ENCODE measurements at regions not wholly inside any gene's neighbourhood (a gene's known extent, or its start where the extent isn't known, plus 50 kb on each side); places are given as distances from the start of the nearest gene placed in this dataset.

DNA sequence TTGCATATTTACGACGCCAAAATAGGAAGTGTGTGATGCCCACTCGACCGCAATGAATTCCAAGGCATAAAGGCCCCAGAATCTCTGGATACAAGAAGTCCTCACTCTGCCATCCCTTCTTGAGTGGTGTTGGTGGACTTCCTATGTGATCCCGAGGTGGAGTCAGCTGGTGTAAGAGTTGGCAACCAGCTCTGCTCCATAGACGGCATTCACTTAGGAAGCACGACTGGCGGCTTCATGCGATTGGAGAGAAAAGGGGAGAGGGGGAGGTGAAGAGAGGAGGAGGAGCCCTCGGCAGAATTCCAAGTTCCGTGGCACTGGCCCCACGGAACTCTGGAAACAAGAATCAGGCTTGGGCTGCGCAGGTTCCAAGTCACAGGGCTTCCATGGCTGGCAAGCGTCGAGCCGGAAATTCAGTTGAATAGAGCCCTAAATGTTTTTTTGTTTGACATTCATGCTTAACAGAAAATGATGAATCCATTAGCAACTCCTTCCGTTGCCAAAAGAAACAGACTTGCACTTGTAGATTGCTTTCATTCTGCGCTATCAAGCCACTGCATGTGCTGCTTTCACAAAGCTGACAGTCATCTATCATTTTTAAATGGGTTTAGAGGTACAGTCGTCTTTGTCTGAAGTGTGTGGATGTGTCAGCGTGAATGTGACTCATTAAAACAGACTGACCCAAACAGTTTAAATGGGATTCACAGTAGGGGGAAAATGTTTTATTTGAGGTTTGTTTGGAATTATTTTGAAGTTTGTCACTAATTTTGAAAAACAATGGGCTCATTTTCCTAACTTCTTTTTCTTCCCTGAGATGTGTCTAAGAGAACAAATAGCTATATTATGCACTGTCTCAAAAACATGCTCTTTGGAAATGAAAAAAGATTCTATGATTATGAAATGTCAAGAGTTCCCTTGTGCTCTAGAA lies 428.3 kb upstream of the ATP11B start:
- DNase-seq (no peak), ATAC-seq (ENCODE audit: insufficient read depth, low FRiP score) (no peak)
- H3K9ac ChIP-seq (ENCODE audit: insufficient read depth in 1 of 2, low read length in 2 of 2), result no peak overlapping the region
- H3K27me3 ChIP-seq (ENCODE audit: control insufficient read depth in 3 of 3, insufficient read depth in 3 of 3, low read length in 2 of 3), result no peaks in the 10 kb centered on the region
- H3K27ac ChIP-seq (ENCODE audit: low read depth in 1 of 2, low read length in 1 of 2), result no peak overlapping the region
- TF ChIP-seq, protein P1, sequence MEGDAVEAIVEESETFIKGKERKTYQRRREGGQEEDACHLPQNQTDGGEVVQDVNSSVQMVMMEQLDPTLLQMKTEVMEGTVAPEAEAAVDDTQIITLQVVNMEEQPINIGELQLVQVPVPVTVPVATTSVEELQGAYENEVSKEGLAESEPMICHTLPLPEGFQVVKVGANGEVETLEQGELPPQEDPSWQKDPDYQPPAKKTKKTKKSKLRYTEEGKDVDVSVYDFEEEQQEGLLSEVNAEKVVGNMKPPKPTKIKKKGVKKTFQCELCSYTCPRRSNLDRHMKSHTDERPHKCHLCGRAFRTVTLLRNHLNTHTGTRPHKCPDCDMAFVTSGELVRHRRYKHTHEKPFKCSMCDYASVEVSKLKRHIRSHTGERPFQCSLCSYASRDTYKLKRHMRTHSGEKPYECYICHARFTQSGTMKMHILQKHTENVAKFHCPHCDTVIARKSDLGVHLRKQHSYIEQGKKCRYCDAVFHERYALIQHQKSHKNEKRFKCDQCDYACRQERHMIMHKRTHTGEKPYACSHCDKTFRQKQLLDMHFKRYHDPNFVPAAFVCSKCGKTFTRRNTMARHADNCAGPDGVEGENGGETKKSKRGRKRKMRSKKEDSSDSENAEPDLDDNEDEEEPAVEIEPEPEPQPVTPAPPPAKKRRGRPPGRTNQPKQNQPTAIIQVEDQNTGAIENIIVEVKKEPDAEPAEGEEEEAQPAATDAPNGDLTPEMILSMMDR (IDR thresholded peaks at IDR 0.05; ENCODE audit: control extremely low read depth, extremely low read depth), result no peak
- H3K9me3 ChIP-seq (ENCODE audit: control insufficient read depth in 4 of 4, insufficient read depth in 3 of 4, low read length in 3 of 4), result no peaks in the 10 kb centered on the region
- WGBS, 2 donors, result 70 to 84% methylated on average over 20 of the region's 20 CpGs
- no peaks in the 10 kb centered on the region for H3K36me3 ChIP-seq (ENCODE audit: control insufficient read depth in 4 of 4, insufficient read depth in 4 of 4, low read length in 4 of 4)
- H3K4me1 ChIP-seq (ENCODE audit: control insufficient read depth in 5 of 5, insufficient read depth in 5 of 5, low read length in 5 of 5), result no peaks in the 10 kb centered on the region
- no peak overlapping the region for H3K4me3 ChIP-seq

DNA sequence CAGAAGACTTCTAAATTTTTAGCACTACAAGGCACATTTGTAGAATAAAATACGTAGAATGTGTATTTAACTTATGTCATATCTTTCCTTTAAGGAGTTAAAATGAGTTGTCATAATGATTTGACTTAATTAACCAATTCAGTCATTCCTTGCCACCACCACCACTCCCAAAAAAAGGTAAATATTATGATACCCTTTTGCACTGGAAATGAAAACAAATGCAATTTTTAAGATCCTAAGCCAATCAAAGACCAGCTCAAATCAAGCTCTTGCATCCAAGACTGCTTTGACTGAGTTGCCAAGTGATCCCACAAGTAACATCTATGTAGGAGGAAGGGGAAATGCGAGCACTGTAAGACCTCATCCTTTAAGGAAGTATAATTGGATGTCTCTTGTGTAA lies 426.6 kb upstream of the ATP11B start:
- Histone ChIP-seq H3K9ac (ENCODE audit: insufficient read depth in 1 of 2, low read length in 2 of 2) (no peak overlapping the region), H3K4me1 (ENCODE audit: control insufficient read depth in 5 of 5, insufficient read depth in 5 of 5, low read length in 5 of 5) (no peaks in the 10 kb centered on the region), H3K27me3 (ENCODE audit: control insufficient read depth in 3 of 3, insufficient read depth in 3 of 3, low read length in 2 of 3) (no peaks in the 10 kb centered on the region), H3K9me3 (ENCODE audit: control insufficient read depth in 4 of 4, insufficient read depth in 3 of 4, low read length in 3 of 4) (no peaks in the 10 kb centered on the region), H3K4me3 (no peak overlapping the region), H3K36me3 (ENCODE audit: control insufficient read depth in 4 of 4, insufficient read depth in 4 of 4, low read length in 4 of 4) (no peaks in the 10 kb centered on the region), H3K27ac (ENCODE audit: low read depth in 1 of 2, low read length in 1 of 2) (no peak overlapping the region)
- WGBS, 2 donors, result 73 to 78% methylated on average over 2 of the region's 2 CpGs
- TF ChIP-seq, protein P1 (IDR thresholded peaks at IDR 0.05; ENCODE audit: control extremely low read depth, extremely low read depth), result no peak
- no peak for ATAC-seq (ENCODE audit: insufficient read depth, low FRiP score)
- no peak for DNase-seq

GRCh38 chr3:182369861-182370260 lies 423.4 kb upstream of the ATP11B start:
- 90 to 100% methylated on average over 1 of the region's 1 CpG for WGBS, 2 donors
- Histone ChIP-seq H3K4me3 (no peak overlapping the region), H3K27me3 (ENCODE audit: control insufficient read depth in 3 of 3, insufficient read depth in 3 of 3, low read length in 2 of 3) (no peaks in the 10 kb centered on the region), H3K9me3 (ENCODE audit: control insufficient read depth in 4 of 4, insufficient read depth in 3 of 4, low read length in 3 of 4) (no peaks in the 10 kb centered on the region), H3K36me3 (ENCODE audit: control insufficient read depth in 4 of 4, insufficient read depth in 4 of 4, low read length in 4 of 4) (no peaks in the 10 kb centered on the region), H3K4me1 (ENCODE audit: control insufficient read depth in 5 of 5, insufficient read depth in 5 of 5, low read length in 5 of 5) (no peaks in the 10 kb centered on the region), H3K9ac (ENCODE audit: insufficient read depth in 1 of 2, low read length in 2 of 2) (no peak overlapping the region), H3K27ac (ENCODE audit: low read depth in 1 of 2, low read length in 1 of 2) (no peak overlapping the region)
- ATAC-seq (ENCODE audit: insufficient read depth, low FRiP score), result no peak
- DNase-seq, result no peak
- TF ChIP-seq, protein P1 (IDR thresholded peaks at IDR 0.05; ENCODE audit: control extremely low read depth, extremely low read depth), result no peak
